ENCODE measurements at regions not wholly inside any gene's neighbourhood (a gene's known extent, or its start where the extent isn't known, plus 50 kb on each side); places are given as distances from the start of the nearest gene placed in this dataset.

DNA sequence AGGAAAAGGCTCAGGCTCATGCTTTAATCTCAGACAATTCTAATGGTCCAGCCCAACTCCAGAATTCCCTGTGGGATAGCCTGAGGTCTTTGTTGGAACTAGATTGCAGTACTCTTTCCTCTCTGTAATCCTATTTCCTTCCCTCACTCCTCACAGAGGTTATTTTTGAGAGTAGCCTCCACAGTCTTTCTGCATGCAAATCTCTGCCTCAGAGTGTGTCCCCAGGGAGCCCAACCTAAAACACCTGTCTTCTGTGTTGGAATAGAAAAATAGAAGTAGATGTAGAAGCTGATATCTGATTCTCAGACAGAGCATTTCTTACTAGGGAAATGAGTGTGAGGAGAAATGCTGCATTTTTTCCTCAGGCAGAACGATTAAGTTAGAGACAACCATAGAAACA lies 915.5 kb upstream of the EPHA5 start:
- Histone ChIP-seq H3K27me3 (no peaks in the 10 kb centered on the region), H3K36me3 (no peaks in the 10 kb centered on the region), H3K9me3 (no peaks in the 10 kb centered on the region), H3K4me3 (ENCODE audit: low read depth in 1 of 2, low read length in 1 of 2) (no peak overlapping the region), H3K4me1 (ENCODE audit: control insufficient read depth in 1 of 2, insufficient read depth in 1 of 2, low read depth in 1 of 2, low read length in 1 of 2) (no peaks in the 10 kb centered on the region), H3K27ac (no peak overlapping the region)
- TF ChIP-seq, protein P1, sequence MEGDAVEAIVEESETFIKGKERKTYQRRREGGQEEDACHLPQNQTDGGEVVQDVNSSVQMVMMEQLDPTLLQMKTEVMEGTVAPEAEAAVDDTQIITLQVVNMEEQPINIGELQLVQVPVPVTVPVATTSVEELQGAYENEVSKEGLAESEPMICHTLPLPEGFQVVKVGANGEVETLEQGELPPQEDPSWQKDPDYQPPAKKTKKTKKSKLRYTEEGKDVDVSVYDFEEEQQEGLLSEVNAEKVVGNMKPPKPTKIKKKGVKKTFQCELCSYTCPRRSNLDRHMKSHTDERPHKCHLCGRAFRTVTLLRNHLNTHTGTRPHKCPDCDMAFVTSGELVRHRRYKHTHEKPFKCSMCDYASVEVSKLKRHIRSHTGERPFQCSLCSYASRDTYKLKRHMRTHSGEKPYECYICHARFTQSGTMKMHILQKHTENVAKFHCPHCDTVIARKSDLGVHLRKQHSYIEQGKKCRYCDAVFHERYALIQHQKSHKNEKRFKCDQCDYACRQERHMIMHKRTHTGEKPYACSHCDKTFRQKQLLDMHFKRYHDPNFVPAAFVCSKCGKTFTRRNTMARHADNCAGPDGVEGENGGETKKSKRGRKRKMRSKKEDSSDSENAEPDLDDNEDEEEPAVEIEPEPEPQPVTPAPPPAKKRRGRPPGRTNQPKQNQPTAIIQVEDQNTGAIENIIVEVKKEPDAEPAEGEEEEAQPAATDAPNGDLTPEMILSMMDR (IDR thresholded peaks at IDR 0.05), result no peak

DNA sequence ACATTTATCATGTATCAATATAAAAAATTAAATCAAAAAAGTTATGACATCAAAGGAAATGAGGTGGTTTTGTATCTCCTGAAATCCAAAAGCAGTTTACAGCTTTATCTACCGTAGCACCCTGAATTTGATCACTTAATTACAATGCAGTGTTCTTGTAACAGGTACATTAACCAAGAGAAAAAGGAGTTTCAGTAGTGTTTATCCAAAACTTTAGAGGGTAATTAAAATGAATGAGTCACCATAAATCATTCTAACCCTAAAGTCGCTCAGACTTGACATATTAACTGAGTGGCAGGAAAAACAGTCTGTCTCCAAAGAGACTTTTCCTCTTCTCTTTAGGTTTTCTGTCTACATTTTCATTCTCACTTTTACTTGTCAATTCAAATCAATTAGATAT lies 907.6 kb upstream of the EPHA5 start:
- Histone ChIP-seq H3K4me1 (ENCODE audit: control insufficient read depth in 1 of 2, insufficient read depth in 1 of 2, low read depth in 1 of 2, low read length in 1 of 2) (no peaks in the 10 kb centered on the region), H3K36me3 (no peaks in the 10 kb centered on the region), H3K4me3 (ENCODE audit: low read depth in 1 of 2, low read length in 1 of 2) (no peak overlapping the region), H3K27ac (no peak overlapping the region), H3K9me3 (no peaks in the 10 kb centered on the region), H3K27me3 (no peaks in the 10 kb centered on the region)
- TF ChIP-seq, protein P1 (IDR thresholded peaks at IDR 0.05), result no peak

DNA sequence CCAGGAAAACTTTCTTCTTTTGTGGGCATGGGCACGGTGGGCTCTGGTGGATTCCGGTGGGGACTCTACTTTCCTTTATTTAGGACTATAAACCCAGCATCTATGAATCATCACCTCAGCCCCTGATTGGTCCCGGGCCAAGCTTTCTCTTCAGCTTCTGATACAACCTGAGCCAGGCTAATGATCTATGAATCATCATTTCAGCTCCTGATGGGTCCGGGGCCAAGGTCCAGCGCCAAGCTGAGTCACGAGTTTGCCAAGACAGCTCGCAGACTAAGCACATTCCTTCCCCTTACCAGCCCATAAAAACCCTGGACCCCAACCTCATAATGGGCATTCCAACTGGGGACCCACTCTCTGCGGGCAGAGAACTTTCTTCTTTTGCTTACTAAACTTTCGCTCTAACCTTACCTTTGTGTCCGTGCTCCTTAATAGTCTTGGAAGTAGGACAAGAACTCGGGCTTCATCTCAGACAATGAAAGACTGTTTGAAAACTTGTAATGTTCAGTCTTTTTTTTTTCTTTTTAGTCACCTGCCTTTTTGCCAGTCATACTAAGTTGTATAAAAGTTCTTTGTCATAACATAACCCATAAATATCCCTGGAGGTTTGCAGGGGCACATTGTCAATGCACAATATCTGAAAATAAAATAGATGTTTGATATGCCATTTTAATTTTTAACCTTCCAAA lies 904.9 kb upstream of the EPHA5 start:
- Histone ChIP-seq H3K36me3 (no peaks in the 10 kb centered on the region), H3K9me3 (no peaks in the 10 kb centered on the region), H3K27ac (no peak overlapping the region), H3K4me3 (ENCODE audit: low read depth in 1 of 2, low read length in 1 of 2) (no peak overlapping the region), H3K4me1 (ENCODE audit: control insufficient read depth in 1 of 2, insufficient read depth in 1 of 2, low read depth in 1 of 2, low read length in 1 of 2) (no peaks in the 10 kb centered on the region), H3K27me3 (no peaks in the 10 kb centered on the region)
- TF ChIP-seq, protein P1 (IDR thresholded peaks at IDR 0.05), result no peak

DNA sequence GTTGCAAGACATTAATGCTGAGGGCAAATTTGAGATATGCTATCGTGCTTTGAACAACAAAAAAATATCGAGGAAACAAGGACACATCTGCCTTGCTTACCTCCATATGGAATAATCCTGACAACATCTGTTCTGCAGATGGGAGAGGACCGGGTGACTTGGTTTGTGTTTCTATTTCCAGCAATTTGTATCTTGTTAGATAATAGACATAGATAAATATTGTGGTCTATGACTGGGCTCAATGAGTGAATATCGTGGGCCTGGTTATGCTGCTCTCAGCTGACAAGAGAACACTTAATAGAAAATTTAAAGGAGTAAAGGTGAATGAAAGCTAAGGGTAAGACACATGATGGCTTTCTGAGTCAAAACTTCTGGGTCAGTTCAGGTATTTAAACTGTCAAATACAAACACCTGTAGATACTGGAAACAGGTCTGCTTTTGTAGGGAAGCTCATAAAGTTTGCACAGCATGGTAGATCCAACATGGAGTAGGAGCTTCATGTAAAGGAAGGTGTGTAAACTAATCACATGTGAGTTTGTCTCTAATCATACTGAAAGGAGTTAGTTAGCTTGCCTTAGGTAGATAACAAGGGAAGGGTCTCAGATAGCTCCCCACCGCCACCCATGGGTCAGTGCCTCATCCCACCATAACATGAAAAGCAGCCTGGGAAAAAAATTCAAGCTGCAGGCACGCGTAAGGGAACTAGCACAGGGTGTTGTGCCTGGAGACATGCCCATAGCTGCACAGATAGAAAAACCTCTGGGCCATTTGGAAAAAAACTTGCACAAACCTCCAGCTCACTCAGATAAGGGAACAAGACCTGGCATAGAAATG lies 904.1 kb upstream of the EPHA5 start:
- Histone ChIP-seq H3K36me3 (no peaks in the 10 kb centered on the region), H3K27ac (no peak overlapping the region), H3K27me3 (no peaks in the 10 kb centered on the region), H3K9me3 (no peaks in the 10 kb centered on the region), H3K4me3 (ENCODE audit: low read depth in 1 of 2, low read length in 1 of 2) (no peak overlapping the region), H3K4me1 (ENCODE audit: control insufficient read depth in 1 of 2, insufficient read depth in 1 of 2, low read depth in 1 of 2, low read length in 1 of 2) (no peaks in the 10 kb centered on the region)
- TF ChIP-seq, protein P1 (IDR thresholded peaks at IDR 0.05), result no peak

DNA sequence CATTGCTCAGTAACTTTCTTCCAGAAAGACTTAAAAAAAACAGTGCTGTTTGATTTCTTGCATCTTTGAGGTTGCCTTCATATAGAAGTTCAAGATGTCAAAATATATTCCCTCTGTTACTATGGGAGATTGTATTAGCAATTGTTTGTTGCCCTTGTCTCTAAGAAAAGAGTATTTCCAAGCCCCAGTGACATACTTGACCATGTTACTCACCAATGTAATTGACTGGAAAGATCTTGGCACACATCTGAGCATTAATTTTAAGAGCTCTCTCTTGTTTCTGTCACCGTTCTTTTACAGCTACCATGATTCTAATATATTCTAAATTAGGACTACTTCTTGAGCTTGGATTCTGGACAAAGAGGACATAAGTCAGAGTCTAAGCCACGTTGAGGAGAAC lies 902.7 kb upstream of the EPHA5 start:
- Histone ChIP-seq H3K27me3 (no peaks in the 10 kb centered on the region), H3K36me3 (no peaks in the 10 kb centered on the region), H3K4me3 (ENCODE audit: low read depth in 1 of 2, low read length in 1 of 2) (no peak overlapping the region), H3K9me3 (no peaks in the 10 kb centered on the region), H3K27ac (no peak overlapping the region), H3K4me1 (ENCODE audit: control insufficient read depth in 1 of 2, insufficient read depth in 1 of 2, low read depth in 1 of 2, low read length in 1 of 2) (no peaks in the 10 kb centered on the region)
- TF ChIP-seq, protein P1 (IDR thresholded peaks at IDR 0.05), result no peak
